ENCODE measurements at regions not wholly inside any gene's neighbourhood (a gene's known extent, or its start where the extent isn't known, plus 50 kb on each side); places are given as distances from the start of the nearest gene placed in this dataset.

DNA sequence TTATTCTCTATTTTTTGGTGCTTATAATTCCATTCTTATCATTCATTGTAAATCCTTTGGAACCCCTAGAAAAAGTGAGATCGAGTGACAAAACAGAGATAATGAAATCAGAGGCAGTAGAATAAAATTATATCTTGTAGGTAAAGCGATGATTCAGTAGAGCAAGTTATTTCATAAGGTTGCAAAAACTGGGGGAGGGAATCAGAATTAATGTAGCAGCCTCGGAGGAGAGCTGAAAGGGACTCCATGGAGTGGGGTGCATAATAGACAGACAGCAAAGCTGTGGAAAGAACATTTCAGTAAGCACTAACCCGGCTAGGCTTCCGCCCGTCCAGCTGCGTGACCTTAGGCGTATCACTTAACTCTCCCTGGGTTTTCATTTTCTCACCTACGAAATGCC lies 289.7 kb downstream of the EN1 start:
- TF ChIP-seq, protein P1, sequence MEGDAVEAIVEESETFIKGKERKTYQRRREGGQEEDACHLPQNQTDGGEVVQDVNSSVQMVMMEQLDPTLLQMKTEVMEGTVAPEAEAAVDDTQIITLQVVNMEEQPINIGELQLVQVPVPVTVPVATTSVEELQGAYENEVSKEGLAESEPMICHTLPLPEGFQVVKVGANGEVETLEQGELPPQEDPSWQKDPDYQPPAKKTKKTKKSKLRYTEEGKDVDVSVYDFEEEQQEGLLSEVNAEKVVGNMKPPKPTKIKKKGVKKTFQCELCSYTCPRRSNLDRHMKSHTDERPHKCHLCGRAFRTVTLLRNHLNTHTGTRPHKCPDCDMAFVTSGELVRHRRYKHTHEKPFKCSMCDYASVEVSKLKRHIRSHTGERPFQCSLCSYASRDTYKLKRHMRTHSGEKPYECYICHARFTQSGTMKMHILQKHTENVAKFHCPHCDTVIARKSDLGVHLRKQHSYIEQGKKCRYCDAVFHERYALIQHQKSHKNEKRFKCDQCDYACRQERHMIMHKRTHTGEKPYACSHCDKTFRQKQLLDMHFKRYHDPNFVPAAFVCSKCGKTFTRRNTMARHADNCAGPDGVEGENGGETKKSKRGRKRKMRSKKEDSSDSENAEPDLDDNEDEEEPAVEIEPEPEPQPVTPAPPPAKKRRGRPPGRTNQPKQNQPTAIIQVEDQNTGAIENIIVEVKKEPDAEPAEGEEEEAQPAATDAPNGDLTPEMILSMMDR (IDR thresholded peaks at IDR 0.05), result no peak
- no peak for TF ChIP-seq EP300 (IDR thresholded peaks at IDR 0.05)

Measured in ovary (tissue), 3 donors.